Nephron progenitor cell (in vitro differentiated cells): ENCODE measurements at regions not wholly inside any gene's neighbourhood (a gene's known extent, or its start where the extent isn't known, plus 50 kb on each side); places are given as distances from the start of the nearest gene placed in this dataset.
"Not testable (repeated sequence)": the region's sequence is repeated elsewhere in the genome, so short reads cannot be mapped to it uniquely, and the experiment has no call there.

Experiments
- DNase-seq: peaks from one replicate; pipeline ENCODE4 v3.0.0; 2021
- H3K27ac Mint-ChIP-seq: 2 replicates; pipeline ENCODE4 v1.8.0; 2021; ENCODE audit warnings: mild to moderate bottlenecking, moderate library complexity, mixed read lengths
- H3K27me3 Mint-ChIP-seq: 2 replicates; pipeline ENCODE4 v1.8.0; 2021; ENCODE audit warnings: mild to moderate bottlenecking, low read depth, mixed read lengths; ENCODE audit not compliant: poor library complexity
- H3K36me3 Mint-ChIP-seq: 2 replicates; pipeline ENCODE4 v1.8.0; 2021; ENCODE audit warnings: low read depth, mixed read lengths
- H3K4me1 Mint-ChIP-seq: 2 replicates; pipeline ENCODE4 v1.8.0; 2021; ENCODE audit warnings: mixed read lengths
- H3K4me3 Mint-ChIP-seq: 2 replicates; pipeline ENCODE4 v1.8.0; 2021; ENCODE audit warnings: mild to moderate bottlenecking, moderate library complexity, mixed read lengths
- H3K9me3 Mint-ChIP-seq: 2 replicates; pipeline ENCODE4 v1.8.0; 2021; ENCODE audit warnings: mild to moderate bottlenecking, moderate library complexity, mixed read lengths
- CTCF ChIP-seq: fragments of 200-600 bp; sonication (generic); IDR thresholded peaks from 2 replicates; pipeline ENCODE4 v1.5.0; 2021; ENCODE audit warnings: antibody characterized with exemption

- no peak for TF ChIP-seq CTCF
- H3K27ac Mint-ChIP-seq: no peak overlapping the region
- DNase-seq: no peak
- no peak overlapping the region for H3K4me3 Mint-ChIP-seq
- H3K9me3 Mint-ChIP-seq: peaks cover 16% of the 10 kb centered on the region
- peaks cover 2% of the 10 kb centered on the region for H3K27me3 Mint-ChIP-seq
- H3K36me3 Mint-ChIP-seq: peaks cover 5% of the 10 kb centered on the region
- H3K4me1 Mint-ChIP-seq: peaks cover 17% of the 10 kb centered on the region
Observed at GRCh38 chr2:47728551-47728950, 54.4 kb upstream of the MSH6 start.

GRCh38 chr2:47727956-47728355, 55.0 kb upstream of the MSH6 start:
- H3K4me1 Mint-ChIP-seq: peaks cover 22% of the 10 kb centered on the region
- H3K4me3 Mint-ChIP-seq: no peak overlapping the region
- peaks cover 5% of the 10 kb centered on the region for H3K36me3 Mint-ChIP-seq
- no peak for DNase-seq
- no peak overlapping the region for H3K27ac Mint-ChIP-seq
- H3K9me3 Mint-ChIP-seq: peaks cover 16% of the 10 kb centered on the region
- peaks cover 2% of the 10 kb centered on the region for H3K27me3 Mint-ChIP-seq
- no peak for TF ChIP-seq CTCF

- not testable (repeated sequence) for DNase-seq, H3K4me3 Mint-ChIP-seq, H3K36me3 Mint-ChIP-seq, H3K27me3 Mint-ChIP-seq, H3K27ac Mint-ChIP-seq
- H3K9me3 Mint-ChIP-seq: peaks cover 16% of the 10 kb centered on the region
- peaks cover 25% of the 10 kb centered on the region for H3K4me1 Mint-ChIP-seq
Observed at GRCh38 chr2:47726978-47727377, 56.0 kb upstream of the MSH6 start.

GRCh38 chr2:47725808-47726207, 57.1 kb upstream of the MSH6 start:
- peaks cover 16% of the 10 kb centered on the region for H3K9me3 Mint-ChIP-seq
- H3K36me3 Mint-ChIP-seq: peaks cover 5% of the 10 kb centered on the region
- peaks cover 2% of the 10 kb centered on the region for H3K27me3 Mint-ChIP-seq
- no peak overlapping the region for H3K4me3 Mint-ChIP-seq
- no peak for DNase-seq
- H3K4me1 Mint-ChIP-seq: peaks cover 27% of the 10 kb centered on the region
- H3K27ac Mint-ChIP-seq: no peak overlapping the region
- no peak for TF ChIP-seq CTCF

GRCh38 chr2:47724221-47724981, 58.5 kb upstream of the MSH6 start:
- TF ChIP-seq CTCF: no peak
- Mint-ChIP-seq H3K27me3 (peaks cover 2% of the 10 kb centered on the region), H3K4me3 (no peak overlapping the region), H3K9me3 (peaks cover 8% of the 10 kb centered on the region), H3K36me3 (peaks cover 5% of the 10 kb centered on the region), H3K4me1 (peaks cover 41% of the 10 kb centered on the region), H3K27ac (peak overlapping the region; percentile 77)
- no peak for DNase-seq

- Mint-ChIP-seq H3K27me3 (peaks cover 5% of the 10 kb centered on the region), H3K27ac (no peak overlapping the region), H3K36me3 (peaks cover 5% of the 10 kb centered on the region), H3K9me3 (peaks cover 10% of the 10 kb centered on the region), H3K4me3 (no peak overlapping the region), H3K4me1 (peaks cover 56% of the 10 kb centered on the region)
- DNase-seq: no peak
- no peak for TF ChIP-seq CTCF
Observed at GRCh38 chr2:47721296-47721695, 61.6 kb upstream of the MSH6 start.
